GM19324 (cell line): ENCODE measurements at regions not wholly inside any gene's neighbourhood (a gene's known extent, or its start where the extent isn't known, plus 50 kb on each side); places are given as distances from the start of the nearest gene placed in this dataset.
A peak's percentile ranks its signal among the peaks of the same experiment; 100 is the strongest.

ENCODE experiments used
- ATAC-seq: cut with Tn5 transposase; IDR thresholded peaks from one replicate; pipeline ENCODE4 v1.9.1; 2021; ENCODE audit warnings: mild to moderate bottlenecking, moderate library complexity; ENCODE audit not compliant: unreplicated experiment, low FRiP score

- ATAC-seq, result no peak
Observed at GRCh38 chr6:139611327-139612134, 237.1 kb upstream of the CITED2 start.

DNA sequence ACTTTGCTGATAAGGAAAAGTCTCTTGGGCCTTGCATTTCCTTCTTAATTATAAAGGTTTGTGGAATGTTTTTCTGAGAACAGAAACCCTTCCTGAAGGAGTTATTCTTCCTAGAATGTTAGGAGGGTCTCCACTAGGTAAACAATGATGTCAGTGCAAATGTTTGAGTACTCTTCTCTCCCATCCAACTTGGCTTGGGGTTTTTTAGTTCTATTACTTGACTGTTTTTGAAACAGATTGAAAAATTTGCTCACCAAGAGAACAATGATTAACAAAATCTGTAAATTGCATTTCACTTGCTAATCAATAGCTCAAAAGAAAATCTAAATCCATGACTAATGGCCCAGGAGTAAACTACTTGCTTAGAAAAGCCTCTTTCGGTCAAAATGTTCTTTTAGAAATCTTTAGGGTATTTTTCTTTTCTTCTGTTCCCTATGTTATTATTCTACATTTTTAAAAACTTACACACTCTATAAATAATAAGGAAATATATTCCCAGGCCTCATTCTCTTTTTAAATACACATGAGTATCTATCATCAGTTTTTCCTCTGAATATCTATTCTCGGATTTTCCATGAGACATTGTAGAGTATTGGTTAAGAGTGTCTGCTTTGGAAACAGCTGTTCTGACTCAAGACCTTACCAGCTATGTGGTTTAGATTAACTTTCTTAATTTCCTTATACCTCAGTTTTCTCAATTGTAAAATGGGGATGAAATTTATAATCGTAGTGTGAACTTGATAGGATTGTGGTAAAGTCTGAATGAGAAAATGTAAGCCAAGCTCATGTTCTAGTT, 234.2 kb upstream of the CITED2 start:
- no peak for ATAC-seq

- ATAC-seq, result no peak
Observed at GRCh38 chr6:139605350-139605749, 230.9 kb upstream of the CITED2 start.

GRCh38 chr6:139603581-139603980, 229.1 kb upstream of the CITED2 start:
- no peak for ATAC-seq

GRCh38 chr6:139602577-139602976, 228.1 kb upstream of the CITED2 start:
- ATAC-seq, result no peak

- ATAC-seq, result peak; percentile 79
Observed at GRCh38 chr6:139600919-139601475, 226.5 kb upstream of the CITED2 start.

GRCh38 chr6:139600343-139600742, 225.9 kb upstream of the CITED2 start:
- ATAC-seq, result no peak

DNA sequence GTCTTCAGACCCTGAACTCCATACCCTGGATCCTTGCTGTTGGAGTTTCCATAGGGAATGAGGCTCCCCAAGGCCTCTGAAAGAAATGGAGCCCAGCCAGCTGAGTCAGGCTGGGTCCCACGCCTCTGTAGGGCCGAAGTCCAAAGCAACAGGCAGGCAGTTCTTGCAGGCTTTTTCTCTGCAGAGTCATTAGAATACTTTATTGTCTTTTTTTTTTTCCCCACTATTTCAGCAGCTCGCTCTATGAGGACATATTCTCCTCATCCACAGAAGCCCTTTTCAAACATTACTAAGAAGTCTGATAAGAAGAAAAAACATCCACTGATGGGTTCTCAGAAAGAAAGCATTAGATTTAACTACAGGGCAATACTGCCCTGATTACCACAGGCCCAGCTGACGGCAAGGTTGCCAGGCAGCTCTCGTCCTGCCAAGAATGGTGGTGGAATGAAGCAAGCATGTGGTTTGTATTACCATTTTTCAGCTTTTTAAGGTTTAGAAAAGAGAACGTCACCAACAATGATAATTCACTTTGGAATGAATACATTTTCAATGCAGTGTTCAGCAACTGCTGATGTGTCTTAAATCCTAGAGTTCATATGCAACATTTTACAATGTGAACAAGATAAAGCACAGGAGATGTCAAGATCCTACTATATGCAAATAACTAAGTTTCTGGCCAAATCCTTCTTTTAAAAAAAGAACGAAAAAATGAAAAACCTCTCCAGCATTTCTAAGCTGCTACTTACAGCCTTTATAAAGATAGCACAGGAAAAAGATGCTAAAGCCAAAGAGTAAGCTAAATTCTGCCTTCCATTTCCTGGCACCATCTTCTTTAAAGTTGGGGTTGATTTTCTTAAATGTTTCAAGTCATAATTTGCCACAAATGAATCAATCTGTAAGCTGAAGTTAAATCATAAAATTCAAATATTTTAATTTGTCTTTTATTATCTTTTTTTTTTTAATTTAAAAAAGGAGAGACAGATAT, 223.6 kb upstream of the CITED2 start:
- ATAC-seq, result no peak

- no peak for ATAC-seq
Observed at GRCh38 chr6:139597087-139597763, 222.8 kb upstream of the CITED2 start.

- ATAC-seq, result no peak
Observed at GRCh38 chr6:139595183-139595582, 220.7 kb upstream of the CITED2 start.

DNA sequence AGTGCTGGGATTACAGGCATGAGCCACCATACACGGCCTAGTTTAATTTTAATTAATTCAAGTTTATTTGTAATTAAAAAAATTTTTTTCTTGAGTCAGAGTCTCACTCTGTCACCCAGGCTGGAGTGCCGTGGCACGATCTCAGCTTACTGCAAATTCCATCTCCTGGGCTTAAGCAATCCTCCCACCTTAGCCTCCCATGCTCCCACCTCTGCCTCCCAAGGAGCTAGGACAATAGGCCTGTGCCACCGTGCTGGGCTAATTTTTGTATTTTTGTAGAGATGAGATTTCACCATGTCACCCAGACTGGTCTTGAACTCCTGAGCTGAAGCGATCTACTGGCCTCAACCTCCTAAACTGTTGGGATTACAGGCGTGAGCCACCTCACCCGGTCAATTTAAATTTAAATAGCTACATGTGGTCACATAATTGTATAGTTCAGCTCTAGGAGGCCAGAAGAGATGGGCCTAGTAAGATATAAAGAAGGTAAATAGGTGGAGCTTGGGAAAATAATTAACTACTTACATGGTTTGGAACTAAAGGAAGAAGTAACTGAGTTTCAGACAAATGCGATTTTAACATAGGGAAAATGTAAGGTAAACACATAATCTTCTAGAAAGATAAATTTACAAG, 220.0 kb upstream of the CITED2 start:
- ATAC-seq, result no peak

DNA sequence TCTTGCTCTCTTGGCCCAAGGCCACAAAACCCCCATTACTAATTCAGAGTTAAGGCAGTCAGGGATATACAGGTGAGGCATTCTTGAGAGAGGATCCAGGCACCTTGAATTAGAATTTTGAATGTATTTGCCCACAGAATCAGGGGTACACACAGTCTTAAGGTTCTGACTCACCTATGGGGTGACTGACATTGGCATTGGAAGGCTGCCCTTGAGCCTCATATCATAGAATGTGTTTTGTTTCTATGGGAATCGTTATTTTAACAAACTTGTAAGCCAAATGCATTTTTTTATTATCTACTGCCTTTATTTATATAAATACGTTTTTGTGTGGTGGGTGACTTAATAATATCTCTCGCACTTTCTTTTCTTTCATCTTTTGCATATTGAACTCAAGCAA, 218.6 kb upstream of the CITED2 start:
- no peak for ATAC-seq

DNA sequence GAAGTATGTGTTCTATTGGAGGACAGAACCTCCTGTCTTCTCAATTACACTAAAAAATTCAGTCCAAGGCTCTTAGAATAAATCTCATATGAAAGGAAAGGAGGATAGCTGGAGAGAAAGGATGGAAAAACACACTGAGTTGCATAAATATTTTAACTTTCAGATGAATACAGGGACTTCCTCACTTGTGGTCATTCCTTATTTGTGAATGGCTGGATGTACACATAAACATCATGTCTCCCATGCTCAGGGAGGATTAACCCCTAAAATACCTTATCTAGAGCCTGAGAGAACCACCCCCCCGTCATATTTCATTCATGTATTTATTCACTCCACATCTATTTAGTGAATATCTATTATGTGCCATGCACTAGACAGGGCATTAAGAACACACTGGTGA, 217.6 kb upstream of the CITED2 start:
- ATAC-seq, result no peak

GRCh38 chr6:139591075-139591865, 216.8 kb upstream of the CITED2 start:
- ATAC-seq, result no peak

GRCh38 chr6:139590206-139590605, 215.8 kb upstream of the CITED2 start:
- ATAC-seq, result no peak

- ATAC-seq, result no peak
Observed at GRCh38 chr6:139588734-139589593, 214.5 kb upstream of the CITED2 start.

DNA sequence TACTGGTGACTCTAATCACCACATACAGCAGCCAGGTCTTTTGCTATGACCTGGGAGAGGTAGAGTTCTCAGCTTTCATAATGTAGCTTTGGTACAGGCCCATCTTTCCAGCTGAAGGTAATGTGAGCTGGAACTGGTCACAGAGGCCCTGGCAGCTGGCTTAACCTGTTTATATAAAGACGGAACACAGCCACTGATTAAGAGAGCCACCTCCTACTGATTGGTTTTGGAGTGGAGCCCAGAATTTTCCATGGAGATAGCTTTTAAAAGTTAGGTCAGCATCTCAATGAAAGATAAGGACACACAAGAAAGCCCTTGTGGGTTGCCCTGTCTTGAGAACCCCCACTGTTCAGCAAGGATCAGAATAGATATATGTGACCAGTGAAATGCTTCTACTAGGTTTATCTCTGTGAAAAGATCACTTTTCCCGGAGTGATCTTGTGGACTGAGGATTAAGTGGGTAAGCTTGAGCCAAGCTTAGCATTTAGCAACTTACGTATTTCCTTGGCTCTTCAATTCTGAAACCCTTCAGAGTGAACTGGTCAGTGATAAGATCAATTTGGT, 213.7 kb upstream of the CITED2 start:
- ATAC-seq, result no peak
